Pulmonary artery endothelial cell (primary cell): ENCODE measurements at regions not wholly inside any gene's neighbourhood (a gene's known extent, or its start where the extent isn't known, plus 50 kb on each side); places are given as distances from the start of the nearest gene placed in this dataset.

Experiments
- DNase-seq: peaks from one replicate; pipeline ENCODE4 v3.0.0-alpha.2; 2011; ENCODE audit warnings: low read depth, low spot score

DNA sequence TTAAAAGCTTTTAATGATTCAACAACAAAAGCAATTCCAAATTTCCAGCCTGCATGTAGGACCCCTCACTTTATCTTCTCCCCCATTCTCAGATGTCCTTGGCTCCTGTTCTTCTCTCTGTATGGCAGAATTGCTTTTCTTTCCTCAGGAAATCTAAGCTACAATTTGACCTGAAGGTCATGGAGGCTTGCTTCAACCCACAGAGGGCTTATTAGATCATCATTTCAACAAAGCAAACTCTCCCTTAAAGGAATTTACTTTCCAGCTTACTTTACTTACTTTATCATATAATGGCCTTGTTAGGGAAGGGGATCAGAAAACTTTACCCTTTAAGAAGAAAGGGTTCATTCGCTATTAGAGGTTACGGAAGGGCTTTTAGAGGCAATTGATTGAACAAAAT lies 211.5 kb downstream of the RAD51AP2 start:
- DNase-seq: no peak

DNA sequence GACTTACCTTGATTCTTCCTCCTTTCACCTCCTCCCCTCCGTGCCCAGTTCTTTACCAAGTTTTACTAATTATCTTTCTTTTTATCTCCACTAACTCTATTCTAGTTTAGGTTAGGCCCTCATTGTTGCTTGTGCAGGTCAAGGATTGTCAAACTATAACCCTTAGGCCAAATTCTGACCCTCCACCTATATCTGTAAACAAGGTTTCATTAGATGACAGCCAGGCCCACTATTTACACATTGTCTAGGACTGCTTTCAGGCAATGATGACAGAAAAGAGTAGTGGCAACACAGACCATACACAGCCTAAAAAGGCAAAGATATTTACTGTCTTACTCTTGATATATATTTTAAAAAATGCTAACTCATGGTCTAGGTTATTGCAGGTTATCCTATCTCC lies 212.0 kb downstream of the RAD51AP2 start:
- DNase-seq: no peak

DNA sequence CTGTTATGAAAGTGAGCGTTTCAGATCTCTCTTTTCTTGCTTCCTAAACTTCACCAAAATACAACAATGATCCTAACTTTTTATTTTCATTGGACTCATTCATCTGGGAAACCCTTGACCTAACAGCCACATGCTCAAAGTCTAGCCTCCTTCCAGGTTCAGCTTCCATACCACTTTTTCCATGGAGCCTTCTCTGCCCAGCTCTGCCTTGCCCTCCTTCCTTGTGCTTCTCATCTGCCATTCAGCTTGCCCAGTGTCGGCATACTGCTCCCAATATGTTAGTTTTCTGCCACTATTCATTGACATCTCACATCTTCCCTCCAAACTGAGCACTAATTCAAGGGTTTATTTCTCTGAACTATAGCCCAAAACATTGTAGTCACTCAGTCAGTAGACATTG lies 214.7 kb downstream of the RAD51AP2 start:
- DNase-seq: no peak

DNA sequence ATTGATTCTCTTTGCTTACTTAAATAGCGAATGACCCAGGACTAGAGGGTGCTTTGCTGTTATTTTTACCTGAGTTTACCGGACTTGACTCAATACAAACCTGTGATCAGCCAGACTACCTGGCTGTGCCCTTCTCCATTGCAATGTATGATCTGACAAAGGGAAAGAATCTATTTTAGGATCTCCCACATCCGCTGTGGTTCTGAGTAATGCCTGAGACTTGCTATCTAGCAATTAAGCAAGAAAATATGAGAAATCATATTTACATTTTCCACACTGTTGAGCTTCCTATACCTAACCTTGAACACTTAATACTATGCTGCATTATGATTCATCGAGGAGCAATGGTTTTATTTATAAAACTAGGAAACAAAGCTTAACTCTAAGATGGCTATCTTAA lies 215.2 kb downstream of the RAD51AP2 start:
- DNase-seq: no peak

DNA sequence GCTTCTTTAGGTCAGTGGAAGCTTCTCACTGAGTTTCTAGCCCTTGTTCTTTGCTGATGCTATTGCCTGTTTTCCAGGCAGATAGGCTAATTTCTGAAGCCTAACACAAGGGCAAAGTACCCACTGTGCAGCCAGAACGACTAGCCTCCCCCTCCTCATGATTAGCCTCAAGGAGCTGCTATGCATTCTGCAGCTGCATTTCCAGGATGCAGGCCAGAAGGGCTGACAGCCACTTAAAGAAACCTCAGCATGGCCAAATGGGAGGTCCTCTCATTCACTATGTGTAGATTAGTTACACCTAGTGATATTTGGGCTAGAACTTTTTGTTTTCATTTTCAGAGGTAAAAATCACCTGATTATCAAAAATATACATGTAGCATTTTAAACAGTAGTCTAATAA lies 216.0 kb downstream of the RAD51AP2 start:
- DNase-seq: no peak

DNA sequence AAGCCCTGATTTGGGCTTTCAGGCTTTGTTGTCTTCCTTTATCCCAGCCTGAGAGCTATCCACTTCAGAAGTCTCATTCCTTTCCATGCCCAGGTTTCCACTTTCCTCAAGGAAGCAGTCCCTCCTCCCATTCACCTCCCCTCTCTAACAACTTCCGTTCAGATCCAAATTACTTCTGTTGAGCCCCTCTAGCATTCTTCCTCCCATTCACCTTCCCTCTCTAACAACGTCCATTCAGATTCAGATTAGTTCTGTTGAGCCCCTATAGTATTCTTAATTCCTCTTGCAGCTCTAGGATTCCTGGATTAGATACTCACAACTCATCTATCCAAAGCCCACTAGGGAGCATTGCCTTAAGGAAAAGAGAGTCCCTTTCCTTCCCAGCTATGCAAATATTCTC lies 216.8 kb downstream of the RAD51AP2 start:
- no peak for DNase-seq

DNA sequence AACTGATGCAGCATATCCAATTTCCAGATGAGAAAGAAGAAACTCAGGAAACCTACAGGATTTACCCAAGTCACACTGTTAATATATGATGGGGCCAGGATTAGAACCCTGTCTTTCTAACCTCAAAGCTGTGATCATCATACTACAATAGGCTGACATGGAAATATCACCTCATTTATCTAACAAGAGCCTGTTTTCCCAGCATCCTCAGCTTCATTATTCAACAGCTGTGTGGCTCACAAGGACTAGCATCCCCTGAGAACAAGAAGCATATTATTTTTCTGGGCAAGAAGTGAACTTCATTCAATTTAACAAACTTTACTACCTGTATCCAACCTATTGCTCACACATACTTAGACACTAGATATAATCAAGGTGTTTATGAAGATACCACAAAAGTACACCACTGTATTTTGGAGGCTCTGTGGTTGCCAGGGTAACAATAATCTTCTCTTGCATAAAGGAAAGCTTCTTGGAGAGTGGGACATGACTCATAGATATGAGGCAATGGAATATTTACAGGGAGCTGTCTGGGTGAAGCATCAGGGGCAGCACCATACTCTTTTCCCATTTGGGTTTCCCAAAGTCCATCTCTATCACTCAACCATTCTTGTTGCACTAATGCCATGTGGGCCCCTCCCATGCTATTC lies 218.2 kb downstream of the RAD51AP2 start:
- DNase-seq: no peak

- DNase-seq: no peak
Measured at GRCh38 chr2:17298453-17298852, 219.8 kb downstream of the RAD51AP2 start.

GRCh38 chr2:17296686-17297085 lies 221.6 kb downstream of the RAD51AP2 start:
- DNase-seq: no peak

- no peak for DNase-seq
Measured at GRCh38 chr2:17289669-17290068, 228.6 kb downstream of the RAD51AP2 start.

GRCh38 chr2:17287183-17287582 lies 231.1 kb downstream of the RAD51AP2 start:
- no peak for DNase-seq

DNA sequence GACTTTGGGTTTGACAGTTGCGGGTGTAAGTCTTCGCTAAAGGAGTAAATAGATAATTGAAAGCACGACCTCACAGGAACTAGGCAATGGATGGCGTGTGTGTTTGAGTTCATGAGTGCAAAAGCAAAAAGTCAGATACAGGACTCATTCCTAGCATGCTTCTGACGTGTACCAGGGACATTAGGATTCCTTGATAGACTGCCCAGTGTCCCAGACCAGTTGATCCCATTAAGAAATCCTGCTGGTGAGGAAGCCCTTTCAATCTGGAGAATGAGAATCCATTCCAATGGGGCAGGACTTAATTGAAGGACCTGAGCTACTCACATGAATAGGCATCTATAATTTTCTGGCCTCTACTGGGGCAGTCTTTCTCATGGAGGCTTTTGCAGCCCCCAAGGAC lies 235.4 kb downstream of the RAD51AP2 start:
- DNase-seq: no peak

GRCh38 chr2:17282245-17282644 lies 236.0 kb downstream of the RAD51AP2 start:
- no peak for DNase-seq

- DNase-seq: no peak
Measured at GRCh38 chr2:17276220-17276619, 242.0 kb downstream of the RAD51AP2 start.

DNA sequence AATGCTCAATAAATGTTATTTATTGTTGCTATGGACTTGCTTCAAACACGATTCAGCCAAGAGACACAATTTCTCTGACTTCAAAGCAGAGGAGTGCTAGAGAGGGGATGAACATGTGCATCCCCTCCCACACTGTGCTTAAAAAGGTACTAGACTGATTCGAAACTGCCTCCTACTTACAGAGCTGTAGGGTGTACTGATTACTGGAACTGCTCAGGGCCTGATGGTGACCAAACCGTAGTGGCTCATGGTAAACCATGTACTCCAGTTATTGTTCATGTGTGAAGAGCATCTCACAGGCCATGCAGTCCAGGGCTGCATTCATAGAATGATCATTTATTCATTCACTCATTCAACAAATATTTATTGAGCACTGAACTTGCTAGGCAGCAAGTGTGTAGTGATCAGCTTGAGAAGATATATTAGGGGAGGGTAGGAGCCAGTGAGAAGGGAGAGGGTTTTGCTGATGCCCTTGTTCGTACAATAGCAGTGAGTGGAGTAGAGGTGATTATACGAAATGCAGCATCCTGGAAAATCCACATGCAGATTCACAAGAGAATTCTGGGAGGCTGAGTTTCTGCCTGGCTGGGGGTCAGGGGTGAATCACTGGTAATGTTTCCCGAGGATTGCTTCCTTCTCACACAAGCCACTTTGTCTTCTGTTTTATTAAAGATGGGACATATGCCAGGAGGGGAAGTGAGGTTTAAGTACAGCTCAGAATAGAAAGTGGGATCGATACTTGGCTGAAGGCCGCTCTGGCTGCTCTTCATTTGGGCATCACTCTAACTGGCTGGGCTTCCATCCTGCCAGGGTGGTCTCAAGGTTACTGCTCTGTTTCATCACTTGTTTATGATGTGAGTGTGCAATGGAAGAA lies 245.4 kb downstream of the RAD51AP2 start:
- DNase-seq: no peak

- no peak for DNase-seq
Measured at GRCh38 chr2:17272170-17272569, 246.1 kb downstream of the RAD51AP2 start.

DNA sequence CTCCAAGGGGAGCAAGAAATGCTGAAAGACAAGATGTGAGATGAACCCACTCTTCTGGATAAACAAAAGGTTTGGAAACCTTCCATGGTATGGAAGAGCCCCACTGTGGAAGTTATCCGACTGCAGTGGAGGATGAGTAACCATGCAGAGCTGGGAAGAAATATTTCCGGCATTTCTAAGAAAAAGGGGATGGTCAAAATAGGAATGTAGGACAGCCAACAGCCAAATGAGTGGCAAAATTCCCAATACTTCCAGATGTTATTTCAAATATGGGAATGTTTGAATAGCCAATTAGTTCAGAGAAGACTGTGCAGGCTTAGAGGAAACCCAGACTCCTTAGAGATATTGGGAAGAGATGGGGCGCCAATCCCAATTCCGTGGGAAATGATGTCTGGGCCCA lies 246.8 kb downstream of the RAD51AP2 start:
- DNase-seq: no peak

DNA sequence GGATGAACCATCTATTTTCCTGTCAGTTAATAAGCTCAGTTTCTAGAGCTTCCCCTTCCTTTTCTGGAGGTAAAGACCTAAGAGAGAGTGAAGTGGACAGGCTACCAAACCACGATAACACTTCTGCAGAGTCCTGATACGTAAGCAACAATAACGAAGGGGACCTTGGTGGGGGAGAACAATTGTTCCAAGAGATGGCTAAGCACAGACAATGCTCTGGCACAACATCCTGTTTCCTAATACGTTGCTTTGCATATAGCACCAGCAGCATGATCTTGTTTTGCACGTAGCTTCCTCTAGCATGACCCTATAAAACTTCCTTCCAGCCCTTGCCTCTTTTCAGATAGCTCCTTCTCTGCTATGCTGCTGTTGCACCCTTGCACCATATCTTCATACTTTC lies 247.3 kb downstream of the RAD51AP2 start:
- no peak for DNase-seq

DNA sequence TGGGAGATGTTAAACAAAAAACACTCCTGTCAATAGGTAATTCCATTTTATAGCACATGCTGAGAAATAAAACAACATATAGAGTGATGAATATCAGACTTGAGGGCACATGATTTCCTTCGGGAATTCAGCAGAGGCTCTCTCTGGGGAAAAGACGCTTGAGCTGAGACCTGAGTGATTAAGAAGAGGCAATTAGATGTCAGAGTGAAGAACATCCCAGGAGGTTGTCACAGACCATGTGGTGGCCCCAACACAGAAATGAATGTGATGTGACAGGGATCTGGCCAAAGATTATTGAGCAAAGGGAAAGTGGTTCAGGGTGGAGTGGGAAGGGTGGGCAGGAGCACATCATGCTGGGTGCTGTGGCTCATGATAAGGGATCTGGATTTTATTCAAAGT lies 254.7 kb downstream of the RAD51AP2 start:
- DNase-seq: no peak

DNA sequence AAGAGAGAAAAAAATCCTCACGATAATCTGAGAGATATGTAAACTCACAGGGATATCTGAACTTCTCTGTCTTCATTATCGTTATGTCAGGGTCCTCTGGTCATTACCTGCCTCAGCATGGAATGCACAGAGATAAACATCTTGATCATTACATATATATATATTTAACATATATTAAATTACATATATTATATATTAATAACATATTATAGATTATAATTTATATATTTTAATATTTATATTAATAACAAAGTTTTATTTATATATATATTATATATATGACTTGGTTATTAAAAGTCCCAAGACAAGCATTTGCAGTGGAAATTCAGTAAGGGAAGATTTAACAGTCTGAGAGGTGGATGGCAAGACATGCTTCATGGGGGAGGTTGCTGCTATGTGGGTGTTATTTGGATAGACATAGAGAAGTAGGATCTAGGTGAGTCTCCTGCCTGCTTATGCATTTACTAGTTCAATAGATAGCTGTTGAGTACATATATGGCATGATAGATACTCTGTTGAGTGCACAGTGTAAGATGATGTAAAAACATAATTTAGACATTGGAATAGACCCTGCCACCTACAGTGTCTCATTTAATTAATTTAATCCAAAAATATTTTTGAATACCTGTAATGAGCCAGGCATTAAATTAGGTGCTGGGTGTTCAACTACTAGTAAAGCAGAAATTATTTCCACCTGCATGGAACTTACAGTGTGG lies 255.2 kb downstream of the RAD51AP2 start:
- no peak for DNase-seq

- DNase-seq: no peak
Measured at GRCh38 chr2:17259613-17260012, 258.6 kb downstream of the RAD51AP2 start.

- no peak for DNase-seq
Measured at GRCh38 chr2:17258861-17259260, 259.4 kb downstream of the RAD51AP2 start.
